Natural killer cell (primary cell): ENCODE measurements at regions not wholly inside any gene's neighbourhood (a gene's known extent, or its start where the extent isn't known, plus 50 kb on each side); places are given as distances from the start of the nearest gene placed in this dataset.

Experiments
- ATAC-seq, 3 donors: fragments of 150-1000 bp in 2 of 3; fragments of 200-7000 bp in 1 of 3; cut with Tn5 transposase; 1 replicate in 1 of 3; 2 replicates in 2 of 3; pipeline ENCODE4 v1.10.0; 2021; ENCODE audit warnings: mild to moderate bottlenecking in 2 of 3, moderate library complexity in 2 of 3
- DNase-seq, 2 donors: peaks; one replicate each; pipeline versions ENCODE4 v3.0.0 to v3.0.0-alpha.2; 2013 to 2021; ENCODE audit warnings: mixed read lengths in 1 of 2
- H3K27ac ChIP-seq: one replicate; pipeline ENCODE4 v1.5.1; 2013; ENCODE audit warnings: mild to moderate bottlenecking, low read length
- H3K27me3 ChIP-seq: one replicate; pipeline ENCODE4 v1.6.1; 2013; ENCODE audit warnings: low read length; ENCODE audit not compliant: control insufficient read depth, insufficient read depth
- H3K36me3 ChIP-seq: one replicate; pipeline ENCODE4 v1.6.1; 2013; ENCODE audit warnings: low read length; ENCODE audit not compliant: control insufficient read depth, insufficient read depth
- H3K4me1 ChIP-seq: one replicate; pipeline ENCODE4 v1.6.1; 2013; ENCODE audit warnings: low read length; ENCODE audit not compliant: control insufficient read depth, insufficient read depth
- H3K4me3 ChIP-seq: one replicate; pipeline ENCODE4 v1.5.1; 2013; ENCODE audit warnings: low read length
- H3K9me3 ChIP-seq: one replicate; pipeline ENCODE4 v1.6.1; 2013; ENCODE audit warnings: low read length; ENCODE audit not compliant: control insufficient read depth, insufficient read depth
- H3K27ac Mint-ChIP-seq, 2 donors: one replicate each; pipeline ENCODE4 v1.8.0; 2022; ENCODE audit warnings: mild to moderate bottlenecking in 2 of 2, mixed read lengths in 2 of 2, moderate library complexity in 1 of 2
- H3K27me3 Mint-ChIP-seq, 2 donors: one replicate each; pipeline ENCODE4 v1.8.0; 2022; ENCODE audit warnings: low read depth in 2 of 2, mixed read lengths in 2 of 2
- H3K36me3 Mint-ChIP-seq: one replicate; pipeline ENCODE4 v1.8.0; 2022; ENCODE audit warnings: mixed read lengths
- H3K4me1 Mint-ChIP-seq, 2 donors: one replicate each; pipeline ENCODE4 v1.8.0; 2022; ENCODE audit warnings: mixed read lengths in 2 of 2
- H3K4me3 Mint-ChIP-seq: one replicate; pipeline ENCODE4 v1.8.0; 2022; ENCODE audit warnings: mild to moderate bottlenecking, moderate library complexity, mixed read lengths
- H3K9me3 Mint-ChIP-seq, 2 donors: one replicate each; pipeline ENCODE4 v1.8.0; 2022; ENCODE audit warnings: mixed read lengths in 2 of 2
- CTCF ChIP-seq: fragments of 200-600 bp; IDR thresholded peaks from one replicate; pipeline ENCODE4 v1.8.0; 2022; ENCODE audit warnings: antibody characterized with exemption
- WGBS: methylation state at CpG from one replicate; pipeline ENCODE4 v1.1.7; 2013; ENCODE audit warnings: missing lambda C conversion rate; ENCODE audit not compliant: insufficient coverage; 5-methylcytosine and 5-hydroxymethylcytosine counted together
- intact Hi-C: fragments of 100-400 bp; cut with micrococcal nuclease; formaldehyde crosslinking; loops from one replicate; pipeline ENCODE4 v1.14.2; 2022

GRCh38 chr7:15853832-15854470, 167.5 kb upstream of the MEOX2 start:
- no peaks in the 10 kb centered on the region for H3K36me3 Mint-ChIP-seq
- Histone ChIP-seq H3K27ac (no peak overlapping the region), H3K4me1 (no peaks in the 10 kb centered on the region), H3K9me3 (peaks cover 2% of the 10 kb centered on the region), H3K4me3 (no peak overlapping the region), H3K27me3 (no peaks in the 10 kb centered on the region), H3K36me3 (no peaks in the 10 kb centered on the region)
- H3K4me3 Mint-ChIP-seq, result no peak overlapping the region
- no peaks in the 10 kb centered on the region for H3K4me1 Mint-ChIP-seq
- H3K27ac Mint-ChIP-seq, result no peak overlapping the region
- ATAC-seq (no peak), DNase-seq (no peak)
- WGBS, result 81% methylated on average over 1 of the region's 2 CpGs
- peaks cover 8 to 9% of the 10 kb centered on the region in 2 donors for H3K9me3 Mint-ChIP-seq
- H3K27me3 Mint-ChIP-seq, result no peaks in the 10 kb centered on the region
- TF ChIP-seq CTCF, result no peak
- intact Hi-C loops, result no loop called here

GRCh38 chr7:15851201-15851600, 164.7 kb upstream of the MEOX2 start:
- DNase-seq, result no peak
- 89% methylated on average over 6 of the region's 6 CpGs for WGBS
- Mint-ChIP-seq H3K4me3 (no peak overlapping the region), H3K27ac (no peak overlapping the region), H3K27me3 (no peaks in the 10 kb centered on the region), H3K4me1 (no peaks in the 10 kb centered on the region), H3K36me3 (no peaks in the 10 kb centered on the region), H3K9me3 (peaks cover 3 to 9% of the 10 kb centered on the region in 2 donors)
- Histone ChIP-seq H3K9me3 (peaks cover 5% of the 10 kb centered on the region), H3K27ac (no peak overlapping the region), H3K4me1 (no peaks in the 10 kb centered on the region), H3K36me3 (no peaks in the 10 kb centered on the region), H3K4me3 (no peak overlapping the region), H3K27me3 (no peaks in the 10 kb centered on the region)
- TF ChIP-seq CTCF, result no peak
- intact Hi-C loops, result no loop called here
- ATAC-seq, result no peak

GRCh38 chr7:15848901-15849300, 162.4 kb upstream of the MEOX2 start:
- Mint-ChIP-seq H3K36me3 (no peaks in the 10 kb centered on the region), H3K4me3 (no peak overlapping the region), H3K9me3 (peaks cover 11% of the 10 kb centered on the region in 2 donors), H3K27me3 (no peaks in the 10 kb centered on the region), H3K27ac (no peak overlapping the region), H3K4me1 (no peaks in the 10 kb centered on the region)
- H3K27ac ChIP-seq, result no peak overlapping the region
- no peak for ATAC-seq
- peaks cover 5% of the 10 kb centered on the region for H3K9me3 ChIP-seq
- H3K4me1 ChIP-seq, result no peaks in the 10 kb centered on the region
- no peaks in the 10 kb centered on the region for H3K36me3 ChIP-seq
- intact Hi-C loops, result no loop called here
- no peaks in the 10 kb centered on the region for H3K27me3 ChIP-seq
- 71% methylated on average over 1 of the region's 1 CpG for WGBS
- no peak for TF ChIP-seq CTCF
- H3K4me3 ChIP-seq, result no peak overlapping the region
- DNase-seq, result no peak

GRCh38 chr7:15848362-15848761, 161.9 kb upstream of the MEOX2 start:
- H3K4me3 Mint-ChIP-seq, result no peak overlapping the region
- no peaks in the 10 kb centered on the region for H3K27me3 ChIP-seq
- H3K27ac ChIP-seq, result no peak overlapping the region
- peaks cover 5% of the 10 kb centered on the region for H3K9me3 ChIP-seq
- ATAC-seq (no peak), DNase-seq (no peak)
- H3K9me3 Mint-ChIP-seq, result peaks cover 11 to 12% of the 10 kb centered on the region in 2 donors
- no peaks in the 10 kb centered on the region for H3K36me3 Mint-ChIP-seq
- H3K27ac Mint-ChIP-seq, result no peak overlapping the region
- H3K36me3 ChIP-seq, result no peaks in the 10 kb centered on the region
- H3K27me3 Mint-ChIP-seq, result no peaks in the 10 kb centered on the region
- no peaks in the 10 kb centered on the region for H3K4me1 Mint-ChIP-seq
- TF ChIP-seq CTCF, result no peak
- H3K4me3 ChIP-seq, result no peak overlapping the region
- intact Hi-C loops, result no loop called here
- 13% methylated on average over 2 of the region's 3 CpGs for WGBS
- no peaks in the 10 kb centered on the region for H3K4me1 ChIP-seq
